Stimulated activated effector memory CD8-positive, alpha-beta T cell treated with anti-CD3 and anti-CD28 coated beads, Interleukin-12 subunit alpha, Interleukin-12 subunit beta, amount 100 ng/mL, for 72 hours (primary cell): ENCODE measurements at regions not wholly inside any gene's neighbourhood (a gene's known extent, or its start where the extent isn't known, plus 50 kb on each side); places are given as distances from the start of the nearest gene placed in this dataset.
"Not testable (repeated sequence)": the region's sequence is repeated elsewhere in the genome, so short reads cannot be mapped to it uniquely, and the experiment has no call there.

Source experiments
- ATAC-seq: fragments of 150-1000 bp; cut with Tn5 transposase; 2 replicates; pipeline ENCODE4 v1.10.0; 2021
- DNase-seq, 2 donors: peaks; one replicate each; pipeline ENCODE4 v3.0.0; 2021 to 2022; ENCODE audit warnings: low spot score in 2 of 2
- H3K27ac Mint-ChIP-seq: one replicate; pipeline ENCODE4 v1.8.0; 2022; ENCODE audit warnings: mild to moderate bottlenecking, mixed read lengths
- H3K36me3 Mint-ChIP-seq: one replicate; pipeline ENCODE4 v1.8.0; 2022; ENCODE audit warnings: mild to moderate bottlenecking, mixed read lengths
- H3K4me1 Mint-ChIP-seq: one replicate; pipeline ENCODE4 v1.8.0; 2022; ENCODE audit warnings: mixed read lengths
- H3K4me3 Mint-ChIP-seq: one replicate; pipeline ENCODE4 v1.8.0; 2022; ENCODE audit warnings: mild to moderate bottlenecking, mixed read lengths
- H3K9me3 Mint-ChIP-seq: one replicate; pipeline ENCODE4 v1.8.0; 2022; ENCODE audit warnings: mixed read lengths

DNA sequence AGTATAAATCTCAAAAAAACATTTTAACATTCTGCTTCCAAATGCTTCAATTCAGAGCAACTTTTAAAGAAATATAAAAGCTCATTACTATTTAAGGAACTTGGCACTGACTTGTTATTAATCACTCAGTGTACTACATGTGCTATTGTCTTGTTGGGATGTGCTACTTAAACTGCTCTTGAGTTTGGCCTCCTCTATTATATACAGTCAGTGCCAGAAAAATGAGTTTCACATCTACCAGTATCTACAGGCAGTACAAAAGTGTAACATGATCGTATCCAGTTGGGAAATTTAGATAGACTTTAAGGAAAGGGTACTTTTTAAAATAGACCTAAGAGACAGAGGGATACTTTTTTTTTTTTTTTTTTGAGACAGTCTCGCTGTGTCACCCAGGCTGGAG is 627.3 kb upstream of the SLC35B3 start:
- H3K4me1 Mint-ChIP-seq: no peaks in the 10 kb centered on the region
- no peaks in the 10 kb centered on the region for H3K36me3 Mint-ChIP-seq
- ATAC-seq (no peak), DNase-seq (no peak)
- no peak overlapping the region for H3K4me3 Mint-ChIP-seq
- H3K27ac Mint-ChIP-seq: no peak overlapping the region
- peaks cover 18% of the 10 kb centered on the region for H3K9me3 Mint-ChIP-seq

DNA sequence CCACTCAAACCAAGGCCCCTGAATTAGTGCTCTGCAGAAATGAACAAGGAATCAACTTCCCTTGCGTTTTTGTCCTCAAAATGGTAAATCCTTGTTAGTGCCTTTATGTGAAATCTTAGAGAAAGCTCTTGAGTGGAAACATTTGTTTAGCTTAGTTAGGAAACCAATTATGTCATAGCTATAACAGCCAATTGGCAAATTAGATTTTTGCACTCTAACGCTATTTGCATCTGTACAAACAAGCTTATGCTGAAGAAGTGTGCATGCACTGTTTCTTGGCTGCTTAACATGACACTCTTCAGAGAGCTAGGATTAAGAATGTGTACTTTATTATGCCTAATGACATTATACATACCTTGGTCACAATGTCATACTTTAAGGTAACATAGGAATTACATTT is 622.6 kb upstream of the SLC35B3 start:
- Mint-ChIP-seq H3K4me1 (no peaks in the 10 kb centered on the region), H3K36me3 (no peaks in the 10 kb centered on the region), H3K4me3 (no peak overlapping the region)

GRCh38 chr6:9056556-9056955 is 621.2 kb upstream of the SLC35B3 start:
- no peak for ATAC-seq
- H3K27ac Mint-ChIP-seq: no peak overlapping the region
- no peaks in the 10 kb centered on the region for H3K36me3 Mint-ChIP-seq
- peaks cover 9% of the 10 kb centered on the region for H3K9me3 Mint-ChIP-seq
- H3K4me1 Mint-ChIP-seq: no peaks in the 10 kb centered on the region
- H3K4me3 Mint-ChIP-seq: no peak overlapping the region
- no peak for DNase-seq

More for the DNA sequence above, 622.6 kb upstream of the SLC35B3 start:
- Mint-ChIP-seq H3K27ac (no peak overlapping the region), H3K9me3 (peaks cover 13% of the 10 kb centered on the region)
- no peak for ATAC-seq
- DNase-seq: no peak

DNA sequence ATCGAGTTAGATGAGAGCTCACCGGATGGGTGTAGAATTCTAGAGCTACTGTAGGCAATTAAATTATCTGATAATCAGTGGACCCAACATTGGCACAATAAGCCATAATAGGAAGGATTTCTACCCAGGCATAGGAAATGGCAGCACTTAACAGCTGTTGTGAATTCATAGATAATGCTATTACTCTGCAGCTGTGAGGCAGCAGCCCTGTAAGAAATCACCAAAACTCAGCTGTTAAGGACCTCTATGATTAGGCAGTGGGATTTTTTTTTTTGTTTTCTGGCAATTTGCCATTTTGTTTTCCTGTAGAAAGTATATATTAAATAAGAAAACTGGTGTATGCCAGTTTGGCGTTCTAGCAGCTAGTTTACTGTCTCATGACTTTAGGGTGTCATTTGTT is 609.1 kb upstream of the SLC35B3 start:
- no peaks in the 10 kb centered on the region for H3K4me1 Mint-ChIP-seq
- H3K27ac Mint-ChIP-seq: no peak overlapping the region
- H3K36me3 Mint-ChIP-seq: no peaks in the 10 kb centered on the region
- peaks cover 7% of the 10 kb centered on the region for H3K9me3 Mint-ChIP-seq
- ATAC-seq: no peak
- H3K4me3 Mint-ChIP-seq: no peak overlapping the region
- no peak for DNase-seq

DNA sequence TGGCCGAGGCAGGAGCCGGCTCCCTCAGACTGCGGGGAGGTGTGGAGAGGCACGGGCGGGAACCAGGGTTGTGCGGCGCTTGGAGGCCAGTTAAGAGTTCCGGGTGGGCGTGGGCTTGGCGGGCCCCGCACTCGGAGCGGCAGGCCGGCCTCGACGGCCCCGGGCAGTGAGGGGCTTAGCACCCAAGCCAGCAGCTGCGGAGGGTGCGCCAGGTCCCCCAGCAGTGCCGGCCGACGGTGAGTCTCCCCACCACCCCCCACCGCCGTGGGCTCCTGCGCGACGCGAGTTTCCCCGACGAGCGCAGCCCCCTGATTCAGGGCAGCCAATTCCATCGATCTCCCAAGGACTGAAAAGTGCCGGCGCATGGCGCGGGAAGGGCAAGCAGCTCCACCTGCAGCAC is 605.4 kb upstream of the SLC35B3 start:
- ATAC-seq (no peak), DNase-seq (no peak)
- no peaks in the 10 kb centered on the region for H3K36me3 Mint-ChIP-seq
- H3K4me1 Mint-ChIP-seq: no peaks in the 10 kb centered on the region
- H3K4me3 Mint-ChIP-seq: no peak overlapping the region
- H3K9me3 Mint-ChIP-seq: peaks cover 11% of the 10 kb centered on the region
- H3K27ac Mint-ChIP-seq: no peak overlapping the region

GRCh38 chr6:9039258-9039657 is 603.9 kb upstream of the SLC35B3 start:
- H3K27ac Mint-ChIP-seq: no peak overlapping the region
- ATAC-seq: no peak

DNA sequence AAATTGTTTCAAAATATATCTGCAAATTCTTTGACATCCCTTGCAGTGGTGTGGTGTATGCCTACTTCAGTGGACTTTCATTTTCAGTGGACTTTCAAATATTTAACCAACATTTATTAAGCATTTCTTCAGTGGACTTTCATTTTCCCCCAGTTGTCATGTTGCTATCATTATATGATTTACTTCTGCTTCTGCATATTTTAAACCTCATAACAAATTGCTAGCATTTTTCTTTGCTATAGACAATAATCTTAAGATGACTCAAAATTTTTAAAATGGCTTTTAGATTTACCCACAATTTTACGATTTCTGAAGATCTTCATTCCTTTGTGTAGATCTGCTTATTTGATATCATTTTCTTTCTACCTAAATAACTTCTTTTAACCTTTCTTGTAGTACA is 592.7 kb upstream of the SLC35B3 start:
- DNase-seq: no peak
- Mint-ChIP-seq H3K9me3 (peaks cover 9% of the 10 kb centered on the region), H3K27ac (no peak overlapping the region), H3K4me1 (no peaks in the 10 kb centered on the region), H3K4me3 (no peak overlapping the region), H3K36me3 (no peaks in the 10 kb centered on the region)
- ATAC-seq: no peak

More at GRCh38 chr6:9039258-9039657, 603.9 kb upstream of the SLC35B3 start:
- DNase-seq: no peak
- Mint-ChIP-seq H3K36me3 (no peaks in the 10 kb centered on the region), H3K4me3 (no peak overlapping the region), H3K9me3 (peaks cover 14% of the 10 kb centered on the region), H3K4me1 (no peaks in the 10 kb centered on the region)

DNA sequence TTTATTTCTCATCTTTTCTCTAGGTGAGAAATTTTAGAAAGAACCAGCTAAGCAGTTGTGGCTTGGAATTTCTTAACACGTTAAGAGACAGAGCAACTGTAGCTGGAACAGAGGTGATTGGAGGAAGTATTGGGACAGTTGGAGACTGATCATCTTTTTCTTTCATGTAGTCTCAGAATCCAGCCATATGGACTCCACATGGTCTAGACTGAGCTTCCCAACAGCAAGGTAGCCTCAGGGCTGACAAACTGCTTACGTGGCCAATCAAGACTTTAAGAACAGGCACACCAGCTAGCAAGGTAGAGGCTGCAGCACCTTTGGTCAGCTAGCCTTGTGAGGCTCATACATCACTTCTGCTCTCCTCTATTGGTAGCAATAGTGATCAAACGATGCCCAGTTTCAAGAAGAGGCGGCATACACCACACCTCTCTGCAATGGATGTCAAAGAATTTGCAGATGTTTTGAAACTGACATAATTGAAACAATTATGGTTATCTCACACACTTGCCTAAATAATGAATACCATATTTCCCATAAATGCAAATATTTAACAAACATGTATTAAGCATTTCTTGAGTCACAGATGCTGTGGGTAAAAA is 590.5 kb upstream of the SLC35B3 start:
- ATAC-seq: no peak
- H3K4me1 Mint-ChIP-seq: no peaks in the 10 kb centered on the region
- H3K36me3 Mint-ChIP-seq: no peaks in the 10 kb centered on the region
- H3K27ac Mint-ChIP-seq: no peak overlapping the region
- peaks cover 9% of the 10 kb centered on the region for H3K9me3 Mint-ChIP-seq
- no peak for DNase-seq
- no peak overlapping the region for H3K4me3 Mint-ChIP-seq

DNA sequence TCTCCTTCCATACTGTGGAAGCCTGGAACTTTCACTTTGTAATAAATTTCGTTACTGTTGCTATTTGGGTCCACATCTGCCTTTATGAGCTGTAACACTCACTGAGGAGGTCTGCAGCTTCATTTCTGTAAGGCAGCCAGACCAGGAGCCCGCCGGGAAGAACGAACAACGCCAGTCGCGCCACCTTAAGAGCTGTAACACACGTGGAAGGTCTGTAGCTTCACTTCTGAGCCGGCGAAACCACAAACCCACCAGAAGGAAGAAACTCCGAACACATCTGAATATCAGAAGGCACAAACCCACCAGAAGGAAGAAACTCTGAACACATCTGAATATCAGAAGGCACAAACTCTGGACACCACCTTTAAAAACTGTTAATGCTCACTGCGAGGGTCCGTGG is 589.9 kb upstream of the SLC35B3 start:
- peaks cover 9% of the 10 kb centered on the region for H3K9me3 Mint-ChIP-seq
- no peaks in the 10 kb centered on the region for H3K36me3 Mint-ChIP-seq
- no peak overlapping the region for H3K27ac Mint-ChIP-seq
- H3K4me3 Mint-ChIP-seq: no peak overlapping the region
- ATAC-seq: no peak
- H3K4me1 Mint-ChIP-seq: no peaks in the 10 kb centered on the region
- DNase-seq: no peak

- H3K36me3 Mint-ChIP-seq, DNase-seq, H3K9me3 Mint-ChIP-seq, ATAC-seq, H3K4me1 Mint-ChIP-seq, H3K27ac Mint-ChIP-seq, H3K4me3 Mint-ChIP-seq: not testable (repeated sequence)
These were observed 588.9 kb upstream of the SLC35B3 start for GRCh38 chr6:9024246-9024645.

DNA sequence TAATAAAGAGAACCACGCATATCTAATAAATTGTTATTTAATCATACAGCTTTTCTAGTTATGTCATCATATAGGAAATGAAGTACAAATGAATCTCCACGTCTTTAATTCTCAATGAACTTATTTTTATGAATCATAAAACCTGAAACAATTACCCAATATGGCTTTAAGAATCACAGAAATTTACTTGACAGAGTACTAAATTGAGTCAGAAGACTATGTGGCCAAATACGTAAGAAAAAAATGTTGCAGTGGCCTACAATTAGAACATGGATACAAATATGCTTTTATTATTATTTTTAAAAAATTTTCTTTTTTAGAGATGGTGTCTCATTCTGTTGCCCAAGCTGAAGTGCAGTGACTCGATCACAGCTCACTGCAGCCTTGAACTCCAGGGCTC is 584.7 kb upstream of the SLC35B3 start:
- Mint-ChIP-seq H3K27ac (no peak overlapping the region), H3K36me3 (no peaks in the 10 kb centered on the region)
- no peak for ATAC-seq

GRCh38 chr6:9009931-9010330 is 574.6 kb upstream of the SLC35B3 start:
- no peaks in the 10 kb centered on the region for H3K36me3 Mint-ChIP-seq
- no peak overlapping the region for H3K27ac Mint-ChIP-seq
- no peak for DNase-seq
- no peaks in the 10 kb centered on the region for H3K4me1 Mint-ChIP-seq
- no peak for ATAC-seq
- H3K9me3 Mint-ChIP-seq: peaks cover 8% of the 10 kb centered on the region
- H3K4me3 Mint-ChIP-seq: no peak overlapping the region

More for the DNA sequence above, 584.7 kb upstream of the SLC35B3 start:
- Mint-ChIP-seq H3K4me3 (no peak overlapping the region), H3K4me1 (no peaks in the 10 kb centered on the region), H3K9me3 (peaks cover 6% of the 10 kb centered on the region)
- no peak for DNase-seq

DNA sequence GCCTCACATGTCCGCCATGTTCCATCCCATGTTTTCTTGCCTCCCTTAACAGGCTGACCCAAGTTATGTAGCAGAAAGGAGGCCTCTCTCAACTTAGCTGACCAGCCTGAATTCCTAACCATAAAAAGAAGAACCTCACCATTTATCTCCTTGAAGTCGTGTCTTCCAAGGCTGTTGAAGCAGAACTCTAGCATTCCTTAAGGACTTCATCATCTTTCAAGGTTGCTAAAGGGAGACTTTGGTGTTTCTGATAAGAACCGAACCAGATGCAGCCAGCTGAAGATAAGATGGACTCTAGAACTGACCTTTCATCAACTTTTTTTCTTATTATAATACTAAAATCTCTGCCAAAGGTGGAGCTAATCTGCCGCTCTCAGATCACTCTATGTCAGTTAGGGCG is 571.7 kb upstream of the SLC35B3 start:
- H3K4me3 Mint-ChIP-seq: no peak overlapping the region
- ATAC-seq (no peak), DNase-seq (no peak)
- H3K36me3 Mint-ChIP-seq: no peaks in the 10 kb centered on the region
- no peak overlapping the region for H3K27ac Mint-ChIP-seq
- no peaks in the 10 kb centered on the region for H3K4me1 Mint-ChIP-seq
- peaks cover 10% of the 10 kb centered on the region for H3K9me3 Mint-ChIP-seq

DNA sequence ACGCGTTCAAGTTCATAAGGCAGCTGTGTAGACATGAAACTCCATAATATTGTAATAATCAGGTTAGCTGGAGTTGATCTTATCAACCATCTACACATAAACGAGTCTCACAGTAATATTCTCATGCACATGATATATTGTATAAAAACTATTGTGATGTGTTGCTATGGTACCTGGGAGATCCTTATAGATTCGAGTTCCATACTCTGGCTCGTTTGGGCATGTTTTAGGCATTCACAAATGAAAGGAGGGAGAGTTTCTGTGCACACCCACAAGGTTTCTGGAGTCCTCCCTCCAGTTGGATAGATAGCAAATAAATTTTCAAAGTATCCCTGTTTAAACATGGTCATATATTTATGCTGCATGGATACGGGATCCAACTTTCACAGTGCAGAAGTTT is 567.5 kb upstream of the SLC35B3 start:
- ATAC-seq (no peak), DNase-seq (no peak)
- no peak overlapping the region for H3K27ac Mint-ChIP-seq
- H3K36me3 Mint-ChIP-seq: no peaks in the 10 kb centered on the region
- peaks cover 8% of the 10 kb centered on the region for H3K9me3 Mint-ChIP-seq
- no peaks in the 10 kb centered on the region for H3K4me1 Mint-ChIP-seq
- no peak overlapping the region for H3K4me3 Mint-ChIP-seq

GRCh38 chr6:8995156-8995555 is 559.8 kb upstream of the SLC35B3 start:
- DNase-seq: no peak
- ATAC-seq: no peak
- no peak overlapping the region for H3K4me3 Mint-ChIP-seq
- no peaks in the 10 kb centered on the region for H3K36me3 Mint-ChIP-seq
- no peak overlapping the region for H3K27ac Mint-ChIP-seq
- H3K9me3 Mint-ChIP-seq: peaks cover 5% of the 10 kb centered on the region
- H3K4me1 Mint-ChIP-seq: no peaks in the 10 kb centered on the region

GRCh38 chr6:8993111-8993510 is 557.8 kb upstream of the SLC35B3 start:
- Mint-ChIP-seq H3K27ac (no peak overlapping the region), H3K9me3 (peaks cover 5% of the 10 kb centered on the region), H3K36me3 (no peaks in the 10 kb centered on the region), H3K4me3 (no peak overlapping the region), H3K4me1 (no peaks in the 10 kb centered on the region)
- no peak for DNase-seq
- ATAC-seq: no peak

- Mint-ChIP-seq H3K4me3 (no peak overlapping the region), H3K9me3 (peaks cover 3% of the 10 kb centered on the region), H3K36me3 (no peaks in the 10 kb centered on the region), H3K27ac (no peak overlapping the region), H3K4me1 (no peaks in the 10 kb centered on the region)
- ATAC-seq (no peak), DNase-seq (no peak)
These were observed 556.5 kb upstream of the SLC35B3 start for GRCh38 chr6:8991844-8992243.
